Osteocyte (in vitro differentiated cells): ENCODE measurements at regions not wholly inside any gene's neighbourhood (a gene's known extent, or its start where the extent isn't known, plus 50 kb on each side); places are given as distances from the start of the nearest gene placed in this dataset.

Experiments used
- DNase-seq: peaks from one replicate; pipeline ENCODE4 v3.0.0; 2021; ENCODE audit warnings: mixed read lengths; ENCODE audit not compliant: unreplicated experiment; ENCODE audit errors: extremely low spot score
- H3K27ac Mint-ChIP-seq: one replicate; pipeline ENCODE4 v1.8.0; 2021; ENCODE audit warnings: mild to moderate bottlenecking, mixed read lengths; ENCODE audit not compliant: unreplicated experiment
- H3K27me3 Mint-ChIP-seq: one replicate; pipeline ENCODE4 v1.8.0; 2021; ENCODE audit warnings: mixed read lengths; ENCODE audit not compliant: unreplicated experiment
- H3K36me3 Mint-ChIP-seq: one replicate; pipeline ENCODE4 v1.8.0; 2021; ENCODE audit warnings: mixed read lengths; ENCODE audit not compliant: unreplicated experiment
- H3K4me1 Mint-ChIP-seq: one replicate; pipeline ENCODE4 v1.8.0; 2021; ENCODE audit warnings: mixed read lengths; ENCODE audit not compliant: unreplicated experiment
- H3K4me3 Mint-ChIP-seq: one replicate; pipeline ENCODE4 v1.8.0; 2021; ENCODE audit warnings: mild to moderate bottlenecking, moderate library complexity, mixed read lengths; ENCODE audit not compliant: unreplicated experiment
- H3K9me3 Mint-ChIP-seq: one replicate; pipeline ENCODE4 v1.8.0; 2021; ENCODE audit warnings: mixed read lengths; ENCODE audit not compliant: unreplicated experiment
- CTCF ChIP-seq: fragments of 200-600 bp; sonication (generic); IDR thresholded peaks from 2 replicates; pipeline ENCODE4 v1.5.0; 2021; ENCODE audit warnings: antibody characterized with exemption, mild to moderate bottlenecking, moderate library complexity

- no peak for DNase-seq
- peaks cover 23% of the 10 kb centered on the region for H3K9me3 Mint-ChIP-seq
- H3K27me3 Mint-ChIP-seq: no peaks in the 10 kb centered on the region
Measured at GRCh38 chr6:117849087-117849486, 58.0 kb upstream of the SLC35F1 start.

More at GRCh38 chr6:117849087-117849486, 58.0 kb upstream of the SLC35F1 start:
- Mint-ChIP-seq H3K4me3 (no peak overlapping the region), H3K4me1 (no peaks in the 10 kb centered on the region), H3K27ac (no peak overlapping the region), H3K36me3 (no peaks in the 10 kb centered on the region)
- TF ChIP-seq CTCF: no peak
